ENCODE measurements at regions not wholly inside any gene's neighbourhood (a gene's known extent, or its start where the extent isn't known, plus 50 kb on each side); places are given as distances from the start of the nearest gene placed in this dataset.

DNA sequence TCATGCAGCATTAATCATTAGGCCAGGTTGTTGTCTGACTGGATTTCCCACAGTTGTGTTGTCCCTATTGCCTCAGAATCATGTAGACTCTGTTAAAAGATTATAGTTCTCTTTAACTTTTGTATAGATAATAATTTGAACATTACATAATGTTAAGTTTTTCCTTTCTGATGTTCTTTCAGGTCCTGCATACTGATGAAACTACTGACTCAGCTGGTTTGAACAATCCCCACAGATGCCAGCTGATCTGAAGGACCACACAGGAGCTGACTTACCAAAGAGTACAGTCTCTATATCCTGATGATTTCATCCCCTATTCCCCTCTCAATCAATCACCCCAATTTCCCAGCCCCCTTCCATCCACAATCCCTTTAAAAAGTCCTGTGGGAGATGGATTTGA is 341.2 kb upstream of the MGAT4C start:
- TF ChIP-seq CTCF (IDR thresholded peaks at IDR 0.05) (no peak), EZH2 (IDR thresholded peaks at IDR 0.05; ENCODE audit: borderline replicate concordance, insufficient read depth, low read depth, low read length, poor library complexity, severe bottlenecking) (no peak)

All from B cell (primary cell).